TTC549 (cell line): ENCODE measurements at regions not wholly inside any gene's neighbourhood (a gene's known extent, or its start where the extent isn't known, plus 50 kb on each side); places are given as distances from the start of the nearest gene placed in this dataset.

Source experiments
- FAIRE-seq: peaks from 2 replicates; lab custom pipeline; 2012; peaks lifted over from hg19 to GRCh38; lab: Jason Lieb, UNC

DNA sequence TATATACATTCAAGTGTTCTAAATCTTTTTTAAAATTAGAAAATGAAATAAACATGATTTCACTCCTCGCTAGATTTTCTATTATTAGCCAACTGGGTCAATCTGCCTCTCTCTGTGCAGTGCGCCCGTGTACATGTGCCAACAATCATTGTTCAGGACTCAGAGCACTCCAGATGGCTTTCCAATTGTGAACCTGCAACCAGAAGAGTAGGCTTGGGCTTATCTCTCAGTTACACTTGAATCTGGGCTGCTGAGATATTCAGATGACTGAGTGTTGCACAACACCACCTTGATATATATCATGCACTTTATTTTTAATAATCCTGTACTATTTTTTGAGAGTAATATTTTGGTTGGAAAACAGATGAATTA is 184.0 kb upstream of the FSTL5 start:
- FAIRE-seq, result no peak

- FAIRE-seq, result no peak
Observed at GRCh38 chr4:162347156-162347841, 183.5 kb upstream of the FSTL5 start.

DNA sequence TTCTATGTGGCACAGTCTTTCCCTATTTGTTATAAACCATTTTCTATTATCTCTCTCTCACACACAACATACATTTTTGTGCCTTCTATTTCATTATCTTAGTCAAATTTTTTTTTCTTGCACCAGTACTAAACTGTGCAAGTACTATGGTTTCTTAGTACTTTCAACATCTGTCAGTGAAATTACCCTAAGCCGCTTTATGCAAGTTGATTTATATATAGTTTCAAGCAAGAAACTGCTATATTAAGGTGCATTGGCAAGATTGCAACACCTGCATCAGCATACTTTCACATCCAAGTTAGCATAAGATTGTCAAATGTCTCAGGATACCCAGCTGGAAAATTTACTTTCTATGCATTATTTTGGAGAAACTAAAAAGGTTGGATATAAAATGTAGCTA is 180.2 kb upstream of the FSTL5 start:
- FAIRE-seq, result no peak

GRCh38 chr4:162341533-162341932 is 177.7 kb upstream of the FSTL5 start:
- no peak for FAIRE-seq

DNA sequence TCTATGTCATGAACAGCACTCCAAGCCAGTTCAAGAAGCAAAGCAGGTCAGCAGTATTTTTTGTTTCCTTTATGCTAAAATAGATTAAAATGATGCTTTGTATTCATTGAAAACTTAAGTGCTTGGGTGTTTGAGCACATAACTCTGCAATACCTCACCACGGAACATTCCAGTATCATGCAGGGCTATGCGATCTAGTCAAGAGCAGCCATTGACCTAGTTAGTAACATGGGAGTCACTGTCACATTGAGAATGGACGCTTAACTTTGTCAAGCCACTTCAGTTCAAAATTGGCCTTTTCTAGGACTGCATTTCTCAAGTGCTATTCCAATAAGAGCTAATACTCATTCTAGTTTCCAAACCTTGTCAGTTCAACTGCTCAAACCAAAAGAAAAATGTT is 160.1 kb upstream of the FSTL5 start:
- no peak for FAIRE-seq

- FAIRE-seq, result no peak
Observed at GRCh38 chr4:162322054-162322453, 158.3 kb upstream of the FSTL5 start.

DNA sequence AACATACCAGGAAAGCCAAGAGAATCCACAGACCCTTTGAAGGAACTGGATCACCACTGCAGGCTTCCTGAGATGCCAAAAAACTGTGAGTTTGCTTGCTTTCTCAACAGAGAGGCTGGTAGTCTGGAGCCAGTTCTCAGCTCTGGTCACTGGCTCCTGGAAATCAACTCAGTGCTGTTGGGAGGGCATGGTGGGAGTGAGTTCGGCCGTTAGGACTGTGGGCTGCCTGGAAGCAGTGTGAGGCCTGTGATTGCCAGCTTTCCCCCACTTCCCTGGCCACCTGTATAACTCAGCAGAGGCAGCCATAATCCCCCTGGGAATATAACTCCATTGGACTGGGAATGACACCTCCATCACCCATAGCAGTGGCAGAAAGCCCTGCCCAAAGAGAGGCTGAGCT is 122.0 kb upstream of the FSTL5 start:
- FAIRE-seq, result no peak

DNA sequence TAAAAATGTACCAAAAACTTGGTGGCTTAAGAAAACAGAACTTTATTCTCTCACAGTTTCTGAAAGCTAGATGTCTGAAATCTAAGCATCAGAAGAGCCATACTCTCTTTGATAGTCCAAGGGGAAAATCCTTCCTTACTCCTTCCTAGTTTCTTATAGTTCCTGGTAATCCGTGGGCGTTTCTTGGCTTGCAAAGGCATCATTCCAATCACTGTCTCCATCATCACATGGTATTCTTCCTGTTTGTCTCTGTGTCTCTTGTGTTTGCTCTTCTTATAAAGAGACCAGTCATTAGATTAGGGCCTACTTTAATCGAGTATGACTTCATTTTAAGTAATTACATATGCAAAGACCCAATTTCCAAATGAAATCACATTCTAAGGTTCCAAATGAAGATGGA is 118.9 kb upstream of the FSTL5 start:
- FAIRE-seq, result no peak

GRCh38 chr4:162274354-162274753 is 110.6 kb upstream of the FSTL5 start:
- no peak for FAIRE-seq

GRCh38 chr4:162272215-162272614 is 108.4 kb upstream of the FSTL5 start:
- FAIRE-seq, result no peak

- FAIRE-seq, result no peak
Observed at GRCh38 chr4:162268911-162269310, 105.1 kb upstream of the FSTL5 start.

- no peak for FAIRE-seq
Observed at GRCh38 chr4:162265802-162266201, 102.0 kb upstream of the FSTL5 start.

GRCh38 chr4:162245051-162245450 is 81.3 kb upstream of the FSTL5 start:
- no peak for FAIRE-seq

DNA sequence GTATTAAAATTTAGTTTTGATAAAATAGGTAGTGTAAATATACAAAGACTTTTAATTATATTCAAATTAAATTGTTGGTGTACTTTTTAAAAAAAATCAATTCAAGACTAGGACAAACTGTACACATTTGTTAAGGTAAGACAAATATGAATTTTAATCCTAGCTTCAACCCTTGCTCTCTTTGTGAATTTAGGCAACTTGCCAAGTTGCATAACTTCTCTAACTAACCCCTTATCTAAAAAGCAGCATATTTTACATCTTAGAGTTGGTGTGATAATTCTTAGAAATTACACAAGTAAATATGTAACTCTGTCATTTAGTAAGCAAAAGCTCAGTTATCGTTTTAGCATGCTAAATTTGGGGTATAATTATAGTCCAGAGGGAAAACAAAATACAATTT is 78.1 kb upstream of the FSTL5 start:
- no peak for FAIRE-seq

DNA sequence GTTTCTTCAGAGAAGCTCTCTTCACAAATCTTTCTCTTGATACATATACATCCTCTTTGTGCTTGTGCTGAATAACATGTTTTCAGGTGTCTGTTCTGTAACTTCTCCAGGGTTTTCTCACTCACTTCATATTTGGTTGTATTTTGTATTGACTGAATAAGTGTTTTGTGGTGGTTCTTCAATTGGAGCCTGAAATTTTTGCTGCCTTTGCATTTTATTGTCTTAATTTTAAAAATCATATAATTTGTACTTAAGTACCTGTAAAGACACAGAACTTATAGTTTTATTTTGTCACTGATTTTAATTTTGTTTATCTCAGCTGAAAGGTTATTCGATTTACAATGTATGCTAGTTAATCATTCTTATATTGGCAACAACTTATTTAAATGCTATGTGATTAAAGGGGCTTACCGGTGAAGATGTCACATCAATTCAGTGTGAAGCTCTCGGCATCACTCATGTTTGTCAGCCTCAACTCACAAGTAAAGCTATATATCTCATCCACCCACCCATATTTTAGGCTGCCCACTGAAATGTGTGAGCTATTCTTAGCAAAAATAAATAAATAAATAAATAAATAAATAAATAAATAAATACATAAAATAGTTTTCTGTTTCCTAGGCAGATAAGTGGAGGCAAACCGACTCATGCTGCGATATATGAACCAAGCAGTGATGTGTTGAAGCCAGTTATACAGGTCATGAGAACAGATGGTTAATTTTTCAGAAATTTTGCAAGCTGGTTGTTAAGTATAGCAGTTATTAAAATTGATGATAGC is 76.4 kb upstream of the FSTL5 start:
- no peak for FAIRE-seq

DNA sequence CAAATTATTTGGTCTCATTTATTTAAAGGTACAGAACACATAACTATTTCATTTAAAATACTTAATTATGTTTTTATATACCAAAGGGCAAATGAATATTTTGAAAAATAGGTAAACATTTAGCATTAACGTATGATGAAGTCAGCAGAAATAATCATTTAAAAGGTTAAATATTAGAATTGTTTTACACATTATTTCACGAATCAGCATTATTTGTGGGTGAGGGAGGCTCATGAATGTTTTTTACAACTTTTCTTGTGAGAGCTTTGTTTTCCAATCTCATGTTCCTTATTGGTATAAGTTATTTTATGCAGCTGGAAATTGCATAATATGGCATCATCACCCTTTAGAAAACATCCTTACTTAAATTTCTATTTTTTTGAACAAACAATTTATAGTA is 73.9 kb upstream of the FSTL5 start:
- FAIRE-seq, result no peak

GRCh38 chr4:162234595-162234994 is 70.8 kb upstream of the FSTL5 start:
- no peak for FAIRE-seq

DNA sequence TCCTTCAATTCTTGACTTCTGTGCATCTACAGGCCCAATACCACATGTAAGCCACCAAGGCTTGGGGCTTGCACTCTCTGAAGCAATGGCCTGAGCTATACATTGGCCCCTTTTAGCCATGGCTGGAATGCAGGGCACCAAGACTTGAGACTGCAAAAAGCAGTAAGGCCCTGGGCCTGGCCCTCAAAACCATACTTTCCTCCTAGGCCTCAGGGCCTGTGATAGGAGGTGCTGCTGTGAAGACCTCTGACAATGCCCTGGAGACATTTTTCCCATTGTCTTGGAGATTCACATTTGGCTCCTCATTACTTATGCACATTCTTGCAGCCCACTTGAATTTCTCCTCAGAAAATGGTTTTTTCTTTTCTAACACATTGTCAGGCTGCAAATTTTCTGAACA is 68.5 kb upstream of the FSTL5 start:
- FAIRE-seq, result no peak

GRCh38 chr4:162229670-162230069 is 65.9 kb upstream of the FSTL5 start:
- FAIRE-seq, result no peak

DNA sequence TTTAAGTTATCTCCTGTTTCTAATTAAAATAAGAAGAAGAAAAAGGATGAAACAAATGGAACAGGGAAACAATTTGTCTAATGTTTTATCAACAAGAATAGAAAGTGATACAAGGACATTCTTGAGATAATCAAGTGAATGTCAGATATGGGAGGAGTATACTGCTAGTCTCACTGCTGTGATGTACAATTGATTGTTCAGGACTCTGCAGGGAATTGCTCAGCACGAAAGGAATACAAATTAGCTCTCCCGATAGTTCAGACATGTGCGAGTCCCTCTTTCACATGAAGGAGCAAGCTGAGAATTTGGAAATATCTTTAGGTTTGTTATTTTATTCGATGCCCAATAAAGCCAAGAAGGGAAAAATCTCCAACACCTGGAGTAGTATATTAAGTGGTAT is 57.3 kb upstream of the FSTL5 start:
- no peak for FAIRE-seq
